ENCODE measurements at regions not wholly inside any gene's neighbourhood (a gene's known extent, or its start where the extent isn't known, plus 50 kb on each side); places are given as distances from the start of the nearest gene placed in this dataset.

DNA sequence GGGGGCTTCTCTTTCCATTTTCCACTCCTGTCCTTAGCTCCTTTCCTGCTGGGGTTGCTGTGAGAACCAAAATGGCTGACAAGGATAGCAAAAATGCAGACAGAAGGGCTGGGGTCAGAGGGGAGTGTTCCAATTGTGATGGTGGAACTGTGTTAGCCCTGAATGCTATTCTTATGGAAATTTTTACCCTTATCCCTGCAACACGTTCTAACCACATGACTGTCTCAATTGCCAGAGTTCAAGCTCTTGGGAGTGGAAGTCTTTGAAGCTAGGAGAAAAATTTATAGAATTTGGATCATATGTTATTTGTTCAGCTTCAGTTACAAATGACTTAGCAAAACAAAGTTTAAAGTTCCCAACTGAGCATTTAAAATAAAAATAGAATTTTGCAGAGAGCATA lies 134.1 kb downstream of the ADCYAP1R1 start:
- no peak for DNase-seq (ENCODE audit: low spot score)
- ATAC-seq = no peak

GRCh38 chr7:31175672-31176071 lies 123.6 kb downstream of the ADCYAP1R1 start:
- DNase-seq (ENCODE audit: low spot score) (no peak), ATAC-seq (peak; percentile 48)

GRCh38 chr7:31171984-31172383 lies 119.9 kb downstream of the ADCYAP1R1 start:
- ATAC-seq = no peak

DNA sequence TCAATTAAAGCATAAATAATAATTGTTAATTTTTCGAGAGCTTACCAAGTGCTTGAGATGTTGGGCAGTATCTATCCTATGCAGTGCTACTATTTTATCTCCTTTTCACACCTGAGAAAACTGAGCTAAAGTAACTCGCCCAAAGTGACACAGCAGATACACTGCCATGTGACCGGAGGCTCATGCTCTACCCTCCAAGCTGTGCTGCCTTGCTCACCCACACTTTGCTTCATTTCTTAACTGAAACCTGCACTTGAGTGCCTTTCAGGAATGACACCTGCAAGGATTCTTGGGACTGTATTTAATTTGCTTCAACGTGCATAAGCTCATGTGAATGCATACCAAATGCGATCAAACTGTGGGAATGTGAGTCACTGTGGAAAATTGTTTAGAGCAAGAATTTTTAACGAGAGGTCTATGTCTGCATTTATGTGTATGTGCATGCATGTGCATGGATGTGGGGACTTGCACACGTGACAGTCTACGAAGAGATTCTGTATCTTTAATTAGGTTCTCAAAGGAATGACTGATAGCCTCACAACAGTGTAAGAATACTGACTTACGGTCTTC lies 119.2 kb downstream of the ADCYAP1R1 start:
- DNase-seq (ENCODE audit: low spot score) (no peak), ATAC-seq (no peak)

More at GRCh38 chr7:31171984-31172383, 119.9 kb downstream of the ADCYAP1R1 start:
- no peak for DNase-seq (ENCODE audit: low spot score)
